ENCODE measurements at regions not wholly inside any gene's neighbourhood (a gene's known extent, or its start where the extent isn't known, plus 50 kb on each side); places are given as distances from the start of the nearest gene placed in this dataset.
A peak's percentile ranks its signal among the peaks of the same experiment; 100 is the strongest.

DNA sequence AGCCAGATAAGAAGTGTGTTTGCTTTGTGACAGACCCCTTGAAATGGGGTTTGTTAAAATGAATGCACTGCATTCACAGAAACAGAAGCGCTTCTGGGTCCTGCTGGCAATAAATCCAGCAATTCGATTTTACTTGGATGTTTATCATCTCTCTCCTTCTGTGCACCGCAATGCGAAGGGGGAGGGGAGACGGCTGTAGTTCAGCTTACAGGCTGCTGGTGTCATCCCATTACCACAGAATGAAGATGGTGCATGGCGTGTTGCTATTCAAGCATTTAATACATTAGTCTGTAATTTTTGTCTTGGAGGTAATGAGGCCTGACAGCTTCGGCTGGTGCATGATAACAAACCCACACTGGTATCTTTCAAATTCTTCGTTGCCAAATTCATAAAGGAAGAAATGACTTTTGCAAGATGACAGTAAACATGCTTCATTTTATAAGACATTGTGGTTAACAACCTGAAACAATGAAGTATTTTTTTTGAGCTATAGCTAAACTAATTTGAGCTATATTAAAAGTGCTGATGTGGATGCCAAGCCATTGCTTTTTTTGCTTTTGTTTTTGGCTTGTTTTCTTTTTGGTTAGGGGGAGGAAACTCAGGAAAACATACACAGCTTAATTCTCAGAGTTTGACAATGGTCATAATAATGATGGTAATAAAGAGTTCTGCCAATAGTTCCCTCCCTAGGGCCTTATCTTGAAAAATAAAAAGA is 418.3 kb downstream of the OTOL1 start:
- H3K36me3 ChIP-seq: no peaks in the 10 kb centered on the region
- H3K4me3 ChIP-seq: no peak overlapping the region
- WGBS, 5 donors: 20 to 35% (median 24%) methylated on average over 8 of the region's 8 CpGs
- intact Hi-C loops (cut with DNase I; ENCODE audit: low total_unique reads): no loop called here
- H3K4me1 ChIP-seq: peaks cover 0 to 11% (median 0%) of the 10 kb centered on the region in 4 donors
- peaks cover 0 to 6% (median 3%) of the 10 kb centered on the region in 4 donors for H3K9me3 ChIP-seq
- H3K27me3 ChIP-seq: no peaks in the 10 kb centered on the region
- DNase-seq: peak in 1 of 2 donors; percentile 86
- no peak for TF ChIP-seq POLR2A (IDR thresholded peaks at IDR 0.05)
- TF ChIP-seq EP300 (IDR thresholded peaks at IDR 0.05): no peak
- no peak overlapping the region for H3K27ac ChIP-seq

DNA sequence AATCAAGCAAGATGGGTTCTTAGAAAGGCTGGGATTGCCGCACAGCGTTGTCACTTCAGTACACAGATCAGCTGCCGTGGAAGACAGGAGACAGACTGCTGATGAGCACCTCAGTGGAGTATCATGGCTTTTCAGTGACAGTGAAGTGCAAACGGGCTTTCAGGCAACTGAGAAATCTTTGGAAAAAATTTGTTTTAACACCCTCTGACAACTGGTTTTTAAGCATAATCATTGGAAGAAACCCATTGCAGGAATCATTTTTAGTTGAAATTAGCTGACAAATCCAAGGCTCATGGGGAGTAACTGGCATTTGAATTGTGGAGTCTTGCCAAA is 418.8 kb downstream of the OTOL1 start:
- 40 to 57% (median 50%) methylated on average over 4 of the region's 4 CpGs for WGBS, 5 donors
- no peak for DNase-seq
- TF ChIP-seq EP300 (IDR thresholded peaks at IDR 0.05) (no peak), POLR2A (IDR thresholded peaks at IDR 0.05) (no peak), POLR2AphosphoS5 (IDR thresholded peaks at IDR 0.05) (no peak)
- TF ChIP-seq, protein P1, sequence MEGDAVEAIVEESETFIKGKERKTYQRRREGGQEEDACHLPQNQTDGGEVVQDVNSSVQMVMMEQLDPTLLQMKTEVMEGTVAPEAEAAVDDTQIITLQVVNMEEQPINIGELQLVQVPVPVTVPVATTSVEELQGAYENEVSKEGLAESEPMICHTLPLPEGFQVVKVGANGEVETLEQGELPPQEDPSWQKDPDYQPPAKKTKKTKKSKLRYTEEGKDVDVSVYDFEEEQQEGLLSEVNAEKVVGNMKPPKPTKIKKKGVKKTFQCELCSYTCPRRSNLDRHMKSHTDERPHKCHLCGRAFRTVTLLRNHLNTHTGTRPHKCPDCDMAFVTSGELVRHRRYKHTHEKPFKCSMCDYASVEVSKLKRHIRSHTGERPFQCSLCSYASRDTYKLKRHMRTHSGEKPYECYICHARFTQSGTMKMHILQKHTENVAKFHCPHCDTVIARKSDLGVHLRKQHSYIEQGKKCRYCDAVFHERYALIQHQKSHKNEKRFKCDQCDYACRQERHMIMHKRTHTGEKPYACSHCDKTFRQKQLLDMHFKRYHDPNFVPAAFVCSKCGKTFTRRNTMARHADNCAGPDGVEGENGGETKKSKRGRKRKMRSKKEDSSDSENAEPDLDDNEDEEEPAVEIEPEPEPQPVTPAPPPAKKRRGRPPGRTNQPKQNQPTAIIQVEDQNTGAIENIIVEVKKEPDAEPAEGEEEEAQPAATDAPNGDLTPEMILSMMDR (IDR thresholded peaks at IDR 0.05): no peak
- Histone ChIP-seq H3K36me3 (no peaks in the 10 kb centered on the region), H3K9me3 (peaks cover 0 to 7% (median 3%) of the 10 kb centered on the region in 4 donors), H3K27ac (no peak overlapping the region), H3K4me1 (peaks cover 0 to 11% (median 0%) of the 10 kb centered on the region in 4 donors), H3K27me3 (no peaks in the 10 kb centered on the region), H3K4me3 (no peak overlapping the region)
- intact Hi-C loops (cut with DNase I; ENCODE audit: low total_unique reads): no loop called here

DNA sequence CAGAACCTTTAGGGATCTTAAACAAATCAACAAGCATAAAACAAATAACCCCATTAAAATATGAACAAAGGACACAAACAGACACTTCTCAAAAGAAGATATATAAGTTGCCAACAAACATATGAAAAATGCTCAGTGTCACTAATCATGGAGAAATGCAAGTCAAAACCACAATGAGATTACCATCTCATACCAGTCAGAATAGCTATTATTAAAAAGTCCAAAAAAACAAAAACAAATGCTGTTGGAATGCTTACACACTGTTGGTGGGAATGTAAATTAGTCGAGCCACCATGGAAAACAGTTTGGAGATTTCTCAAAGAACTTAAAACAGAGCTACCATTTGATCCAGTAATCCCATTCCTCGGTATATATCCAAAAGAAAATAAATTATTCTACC is 423.6 kb downstream of the OTOL1 start:
- intact Hi-C loops (cut with DNase I; ENCODE audit: low total_unique reads): no loop called here
- TF ChIP-seq POLR2A (IDR thresholded peaks at IDR 0.05) (no peak), EP300 (IDR thresholded peaks at IDR 0.05) (no peak), POLR2AphosphoS5 (IDR thresholded peaks at IDR 0.05) (no peak)
- TF ChIP-seq, protein P1 (IDR thresholded peaks at IDR 0.05): no peak
- 63 to 79% (median 76%) methylated on average over 2 of the region's 2 CpGs for WGBS, 5 donors
- Histone ChIP-seq H3K36me3 (no peaks in the 10 kb centered on the region), H3K9me3 (peaks cover 0 to 8% (median 4%) of the 10 kb centered on the region in 4 donors), H3K27ac (no peak overlapping the region), H3K4me1 (peaks cover 0 to 4% (median 0%) of the 10 kb centered on the region in 4 donors), H3K27me3 (no peaks in the 10 kb centered on the region), H3K4me3 (no peak overlapping the region)
- DNase-seq: no peak

DNA sequence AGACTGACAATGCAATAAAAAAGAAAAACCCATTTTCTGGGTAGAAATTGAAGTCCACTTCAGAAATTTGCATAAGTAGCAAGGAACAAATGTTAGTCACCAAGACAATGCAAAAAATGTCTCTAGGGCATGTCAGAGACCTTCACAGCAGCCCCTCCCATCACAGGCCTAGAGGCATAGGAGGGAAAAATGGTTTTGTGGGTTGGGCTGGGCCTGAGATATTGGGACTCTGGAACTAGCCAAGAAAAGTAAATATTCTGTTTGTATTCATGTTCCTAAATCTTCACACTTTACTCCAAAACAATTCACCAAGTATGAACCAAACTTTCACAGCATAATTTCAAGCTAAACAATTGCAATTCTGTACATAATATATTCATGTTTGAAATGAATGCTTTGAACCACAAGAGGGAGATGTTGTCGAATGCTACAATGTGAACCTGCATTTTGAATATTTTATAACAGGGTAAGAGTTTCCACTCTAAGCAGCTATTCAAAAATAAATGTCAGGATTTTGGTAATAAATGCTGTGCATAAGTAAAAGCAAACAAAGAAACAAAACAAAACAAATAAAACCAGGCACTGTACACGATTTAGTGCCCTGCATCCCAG is 429.2 kb downstream of the OTOL1 start:
- intact Hi-C loops (cut with DNase I; ENCODE audit: low total_unique reads): no loop called here
- no peak for DNase-seq
- Histone ChIP-seq H3K9me3 (peaks cover 0 to 20% (median 4%) of the 10 kb centered on the region in 4 donors), H3K4me3 (no peak overlapping the region), H3K27me3 (no peaks in the 10 kb centered on the region), H3K27ac (no peak overlapping the region), H3K36me3 (no peaks in the 10 kb centered on the region), H3K4me1 (no peaks in the 10 kb centered on the region)
- TF ChIP-seq POLR2AphosphoS5 (IDR thresholded peaks at IDR 0.05): no peak
- TF ChIP-seq EP300 (IDR thresholded peaks at IDR 0.05): no peak
- TF ChIP-seq, protein P1 (IDR thresholded peaks at IDR 0.05): no peak
- no peak for TF ChIP-seq POLR2A (IDR thresholded peaks at IDR 0.05)
- 72 to 82% (median 80%) methylated on average over 2 of the region's 2 CpGs for WGBS, 5 donors

DNA sequence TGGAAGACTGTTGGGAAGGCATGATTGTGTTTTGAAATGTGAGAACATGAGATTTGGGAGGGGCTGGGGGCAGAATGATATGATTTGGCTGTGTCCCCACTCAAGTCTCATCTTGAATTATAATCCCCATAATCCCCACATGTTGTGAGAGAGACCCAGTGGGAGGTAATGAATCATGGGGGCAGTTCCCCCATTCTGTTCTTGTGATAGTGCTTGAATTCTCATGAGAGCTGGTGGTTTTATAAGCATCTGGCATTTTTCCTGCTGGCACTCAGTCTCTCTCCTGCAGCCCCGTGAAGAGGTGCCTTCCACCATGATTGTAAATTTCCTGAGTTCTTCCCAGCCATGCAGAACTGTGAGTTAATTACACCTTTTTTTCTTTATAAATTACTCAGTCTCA is 430.5 kb downstream of the OTOL1 start:
- Histone ChIP-seq H3K9me3 (peaks cover 0 to 20% (median 4%) of the 10 kb centered on the region in 4 donors), H3K4me1 (no peaks in the 10 kb centered on the region), H3K27ac (no peak overlapping the region), H3K36me3 (no peaks in the 10 kb centered on the region), H3K27me3 (no peaks in the 10 kb centered on the region), H3K4me3 (no peak overlapping the region)
- TF ChIP-seq POLR2AphosphoS5 (IDR thresholded peaks at IDR 0.05) (no peak), POLR2A (IDR thresholded peaks at IDR 0.05) (no peak), EP300 (IDR thresholded peaks at IDR 0.05) (no peak)
- TF ChIP-seq, protein P1 (IDR thresholded peaks at IDR 0.05): no peak
- 43 to 74% (median 59%) methylated on average over 1 of the region's 1 CpG for WGBS, 5 donors
- DNase-seq: no peak
- intact Hi-C loops (cut with DNase I; ENCODE audit: low total_unique reads): no loop called here
